GM21737 (cell line): ENCODE measurements at regions not wholly inside any gene's neighbourhood (a gene's known extent, or its start where the extent isn't known, plus 50 kb on each side); places are given as distances from the start of the nearest gene placed in this dataset.
"Not testable (repeated sequence)": the region's sequence is repeated elsewhere in the genome, so short reads cannot be mapped to it uniquely, and the experiment has no call there.

Experiments used
- ATAC-seq: cut with Tn5 transposase; IDR thresholded peaks from one replicate; pipeline ENCODE4 v1.9.1; 2021; ENCODE audit warnings: mild to moderate bottlenecking, moderate library complexity; ENCODE audit not compliant: unreplicated experiment

- ATAC-seq: not testable (repeated sequence)
Observed at GRCh38 chr16:33913601-33914000, 454.2 kb downstream of the TP53TG3F start.

- ATAC-seq: not testable (repeated sequence)
Observed at GRCh38 chr16:33920761-33921545, 461.5 kb downstream of the TP53TG3F start.

- ATAC-seq: not testable (repeated sequence)
Observed at GRCh38 chr16:33922914-33923313, 463.5 kb downstream of the TP53TG3F start.

DNA sequence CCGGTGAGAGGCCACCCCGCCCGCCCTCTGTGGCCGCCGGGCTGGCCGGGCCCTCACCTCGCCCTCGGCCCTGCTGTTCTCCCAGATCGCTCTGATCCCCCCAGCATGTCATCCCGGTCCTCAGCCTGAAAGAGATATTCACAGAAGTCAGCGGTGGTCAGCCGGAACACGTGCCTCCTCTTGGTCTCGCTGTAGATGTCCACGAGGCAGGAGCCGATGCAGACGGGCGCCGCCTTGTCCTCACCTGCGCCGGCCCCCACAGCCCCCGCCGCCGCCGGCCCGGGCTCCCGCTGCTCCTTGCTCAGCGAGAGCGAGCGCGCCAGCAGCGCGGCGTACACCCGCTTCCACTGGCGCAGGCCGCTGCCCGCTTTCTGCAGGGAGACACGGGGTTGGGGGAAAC, 468.6 kb downstream of the TP53TG3F start:
- ATAC-seq: not testable (repeated sequence)

GRCh38 chr16:33932191-33932590, 472.8 kb downstream of the TP53TG3F start:
- not testable (repeated sequence) for ATAC-seq

- ATAC-seq: not testable (repeated sequence)
Observed at GRCh38 chr16:33933039-33933438, 473.6 kb downstream of the TP53TG3F start.

DNA sequence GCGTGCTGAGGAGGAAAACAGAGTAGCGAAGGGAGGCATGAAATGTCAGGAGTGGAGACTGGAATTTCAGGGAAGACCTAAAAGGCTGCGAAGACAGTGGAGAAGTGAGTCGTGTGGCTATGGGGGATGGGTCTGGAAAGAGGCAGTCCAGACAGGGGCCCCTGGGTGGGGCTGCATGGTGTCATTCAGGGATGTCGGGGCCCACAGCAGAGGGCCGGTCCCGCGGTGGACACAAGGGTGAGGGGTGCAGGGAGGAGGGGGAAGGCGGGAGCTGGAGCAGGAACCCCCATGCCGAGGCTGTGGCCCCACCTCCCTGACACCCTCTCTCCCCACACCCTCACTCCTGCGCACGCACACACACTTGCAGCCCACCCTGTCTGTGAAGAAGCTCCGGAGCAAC, 476.4 kb downstream of the TP53TG3F start:
- not testable (repeated sequence) for ATAC-seq

DNA sequence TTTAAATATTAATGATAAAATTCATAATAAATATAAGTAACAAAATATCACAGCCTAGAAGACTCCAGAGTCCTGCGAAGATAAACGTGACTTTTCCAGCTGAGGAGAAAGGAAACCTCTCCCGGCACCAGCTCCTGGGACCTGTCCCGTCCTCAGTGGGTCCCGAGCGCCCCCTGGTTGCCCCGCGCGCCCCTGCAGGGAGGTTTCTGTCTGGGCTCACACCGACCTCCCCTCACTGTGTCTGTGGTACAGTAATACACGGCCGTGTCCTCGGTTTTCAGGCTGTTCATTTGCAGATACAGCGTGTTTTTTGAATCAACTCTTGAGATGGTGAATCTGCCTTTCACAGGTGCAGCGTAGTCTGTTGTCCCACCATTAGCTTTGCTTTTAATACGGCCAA, 478.7 kb downstream of the TP53TG3F start:
- not testable (repeated sequence) for ATAC-seq

DNA sequence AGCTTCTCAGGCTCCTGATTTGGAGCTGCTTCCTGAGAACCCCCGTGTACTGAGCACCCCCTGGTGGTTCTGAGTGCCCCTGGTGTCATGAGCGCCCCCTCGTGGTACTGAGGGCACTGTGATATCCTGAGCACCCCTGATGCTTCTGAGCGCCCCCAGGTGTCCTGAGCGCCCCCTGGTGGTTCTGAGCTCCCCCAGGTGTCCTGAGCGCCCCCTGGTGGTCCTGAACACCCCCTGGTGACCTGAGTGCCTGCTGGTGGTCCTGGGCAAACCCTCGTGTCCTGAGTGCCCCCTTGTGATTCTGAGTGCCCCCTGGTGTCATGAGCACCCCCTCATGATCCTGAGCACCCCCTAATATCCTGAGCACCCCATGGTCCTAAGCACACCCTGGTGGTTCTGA, 502.1 kb downstream of the TP53TG3F start:
- not testable (repeated sequence) for ATAC-seq

- not testable (repeated sequence) for ATAC-seq
Observed at GRCh38 chr16:33965534-33965933, 506.1 kb downstream of the TP53TG3F start.

GRCh38 chr16:33966855-33967254, 507.4 kb downstream of the TP53TG3F start:
- not testable (repeated sequence) for ATAC-seq

- not testable (repeated sequence) for ATAC-seq
Observed at GRCh38 chr16:33974557-33974956, 515.1 kb downstream of the TP53TG3F start.

DNA sequence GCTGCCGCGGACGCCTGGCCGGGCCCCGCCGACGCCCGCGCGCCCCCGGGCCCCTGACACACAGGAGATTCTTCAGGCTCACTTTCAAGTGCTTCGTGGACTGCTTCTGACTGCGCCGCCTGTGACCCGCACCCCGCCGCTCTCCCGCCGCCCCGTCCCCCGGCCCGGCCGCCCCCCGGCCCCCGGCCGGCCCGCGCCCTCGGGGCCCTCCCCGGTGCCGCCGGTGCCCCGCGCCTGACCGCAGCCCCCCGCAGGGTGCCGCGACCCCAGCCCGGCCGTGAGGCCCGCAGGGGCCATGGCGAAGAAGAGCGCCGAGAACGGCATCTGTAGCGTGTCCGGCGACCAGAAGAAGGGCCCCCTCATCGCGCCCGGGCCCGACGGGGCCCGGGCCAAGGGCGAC, 516.3 kb downstream of the TP53TG3F start:
- not testable (repeated sequence) for ATAC-seq

DNA sequence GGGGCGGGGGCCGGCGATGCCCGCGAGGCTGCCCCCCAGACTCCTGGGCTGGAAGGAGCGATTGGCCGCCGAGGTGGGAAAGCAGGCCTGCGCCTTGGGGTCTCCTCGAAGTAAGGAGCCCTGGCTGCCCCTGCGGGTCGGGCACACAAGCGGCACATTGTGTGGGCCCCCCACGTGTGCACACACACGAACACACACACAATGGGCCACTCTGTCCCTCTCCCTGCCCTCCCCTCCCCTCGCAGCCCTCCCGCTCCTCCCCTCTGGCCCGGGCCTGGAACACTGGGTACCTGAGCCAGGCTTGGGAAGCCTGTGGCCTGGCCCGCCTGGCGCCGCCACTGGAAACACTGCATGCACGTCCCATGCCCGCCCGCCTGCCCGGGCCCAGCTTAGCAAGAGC, 517.1 kb downstream of the TP53TG3F start:
- not testable (repeated sequence) for ATAC-seq

- not testable (repeated sequence) for ATAC-seq
Observed at GRCh38 chr16:33978784-33979183, 519.4 kb downstream of the TP53TG3F start.

DNA sequence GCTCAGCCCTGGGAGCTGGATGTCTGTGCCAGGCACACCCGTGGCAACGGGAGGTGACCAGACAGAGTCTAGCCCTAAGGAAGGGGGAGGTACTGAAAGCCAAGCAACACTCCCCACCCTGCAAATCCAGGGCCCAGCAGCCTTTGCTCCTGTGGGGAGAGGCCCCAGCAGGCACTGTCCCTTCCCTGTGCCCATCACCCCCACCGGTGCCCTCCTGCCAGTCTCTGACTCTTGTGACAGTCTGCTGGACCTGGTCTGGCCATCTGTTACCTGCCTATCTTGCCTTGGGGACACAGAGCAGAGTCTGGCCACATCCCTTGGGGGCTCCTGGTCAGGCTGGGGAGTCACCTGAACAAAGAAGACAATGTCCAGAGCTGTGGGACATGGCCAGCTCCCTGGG, 520.2 kb downstream of the TP53TG3F start:
- ATAC-seq: not testable (repeated sequence)

- not testable (repeated sequence) for ATAC-seq
Observed at GRCh38 chr16:33980736-33981135, 521.3 kb downstream of the TP53TG3F start.

- ATAC-seq: not testable (repeated sequence)
Observed at GRCh38 chr16:33984428-33984827, 525.0 kb downstream of the TP53TG3F start.

DNA sequence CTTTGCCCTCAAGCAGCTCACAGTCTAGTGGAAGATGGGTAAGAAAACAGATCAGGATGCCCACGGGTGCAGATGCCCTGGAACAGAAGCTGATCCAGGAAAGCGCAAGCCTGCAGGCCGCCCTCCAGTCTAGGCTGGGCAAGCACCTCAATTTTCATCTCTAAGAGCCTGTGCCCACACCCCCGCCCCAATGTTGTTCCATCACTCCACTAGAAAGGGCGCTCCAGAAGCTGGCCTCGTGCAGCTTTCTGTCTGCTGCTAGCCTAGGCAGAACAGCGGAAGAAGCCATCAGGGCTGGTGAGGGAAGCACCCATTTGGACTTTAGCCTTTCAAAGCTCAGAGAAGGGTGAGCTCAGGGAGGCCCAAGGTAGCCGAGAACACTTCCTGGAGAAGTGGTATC, 527.1 kb downstream of the TP53TG3F start:
- ATAC-seq: not testable (repeated sequence)

- ATAC-seq: not testable (repeated sequence)
Observed at GRCh38 chr16:33987348-33987963, 528.0 kb downstream of the TP53TG3F start.

- ATAC-seq: not testable (repeated sequence)
Observed at GRCh38 chr16:33988012-33988411, 528.6 kb downstream of the TP53TG3F start.

DNA sequence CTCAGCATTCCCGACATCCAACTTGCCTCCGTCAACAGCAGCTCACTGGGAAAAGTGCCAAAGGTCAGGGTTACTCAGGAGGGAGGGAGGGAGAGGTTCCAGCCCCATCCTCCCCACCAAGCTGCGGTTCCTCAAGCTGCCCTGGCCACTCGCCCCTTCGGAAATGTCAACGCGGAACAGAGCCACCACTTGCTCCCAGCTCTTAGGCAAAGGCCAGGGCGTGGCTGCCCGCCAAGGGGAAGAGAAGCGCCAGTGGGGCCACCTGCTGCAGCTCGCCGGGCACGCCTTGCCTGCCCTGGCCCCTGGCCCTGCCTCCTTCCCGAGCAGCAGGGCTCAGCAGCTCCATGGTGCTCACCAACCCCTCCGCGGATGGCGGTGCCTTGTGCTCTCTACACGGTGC, 531.1 kb downstream of the TP53TG3F start:
- ATAC-seq: not testable (repeated sequence)
